Liver (tissue), 8 donors: ENCODE measurements at regions not wholly inside any gene's neighbourhood (a gene's known extent, or its start where the extent isn't known, plus 50 kb on each side); places are given as distances from the start of the nearest gene placed in this dataset.

Experiments used
- DNase-seq: peaks from one replicate; pipeline ENCODE4 v3.0.0-alpha.2; 2017; ENCODE audit warnings: low spot score
- H3K27ac ChIP-seq, 2 donors: one replicate each; pipeline ENCODE4 v1.7.0; 2013; ENCODE audit warnings: inconsistent platforms in 2 of 2, low read length in 2 of 2, control low read depth in 1 of 2, low read depth in 1 of 2, mild to moderate bottlenecking in 1 of 2
- H3K27me3 ChIP-seq, 4 donors: one replicate each; pipeline versions ENCODE4 v1.6.1 to v1.7.0; 2013; ENCODE audit warnings: low read length in 3 of 4, inconsistent platforms in 1 of 4, mild to moderate bottlenecking in 1 of 4, moderate library complexity in 1 of 4; ENCODE audit not compliant: control insufficient read depth in 4 of 4, insufficient read depth in 4 of 4
- H3K36me3 ChIP-seq, 4 donors: one replicate each; pipeline versions ENCODE4 v1.6.1 to v1.7.0; 2013; ENCODE audit warnings: low read length in 3 of 4, mild to moderate bottlenecking in 3 of 4, low read depth in 1 of 4, moderate library complexity in 1 of 4; ENCODE audit not compliant: control insufficient read depth in 4 of 4, insufficient read depth in 3 of 4
- H3K4me1 ChIP-seq, 4 donors: one replicate each; pipeline versions ENCODE4 v1.6.1 to v1.7.0; 2013; ENCODE audit warnings: low read length in 3 of 4, mild to moderate bottlenecking in 3 of 4, moderate library complexity in 1 of 4; ENCODE audit not compliant: control insufficient read depth in 4 of 4, insufficient read depth in 4 of 4
- H3K4me3 ChIP-seq, 3 donors: one replicate each; pipeline versions ENCODE4 v1.6.1 to v1.7.0; 2013; ENCODE audit warnings: low read length in 3 of 3, control low read depth in 1 of 3, low read depth in 1 of 3, mild to moderate bottlenecking in 1 of 3
- H3K9ac ChIP-seq, 2 donors: one replicate each; pipeline ENCODE4 v1.7.0; 2013; ENCODE audit warnings: low read length in 2 of 2, mild to moderate bottlenecking in 2 of 2, moderate library complexity in 2 of 2, control low read depth in 1 of 2, low read depth in 1 of 2
- H3K9me3 ChIP-seq, 4 donors: one replicate each; pipeline versions ENCODE4 v1.6.1 to v1.7.0; 2013; ENCODE audit warnings: low read length in 3 of 4; ENCODE audit not compliant: control insufficient read depth in 4 of 4
- CTCF ChIP-seq: fragments of 150-350 bp; IDR thresholded peaks from 2 replicates; pipeline ENCODE4 v1.5.1; 2017; ENCODE audit warnings: improper control_type of control experiment, low read depth, low read length; ENCODE audit not compliant: missing input control
- EGR1 ChIP-seq, 2 donors: IDR thresholded peaks; 2 replicates each; pipeline ENCODE4 v1.6.1; 2016 to 2018; ENCODE audit warnings: antibody characterized with exemption in 2 of 2, low read depth in 2 of 2
- FOXA1 ChIP-seq: IDR thresholded peaks from 2 replicates; pipeline ENCODE4 v1.6.1; 2016; ENCODE audit warnings: antibody characterized with exemption
- FOXA2 ChIP-seq: IDR thresholded peaks from 2 replicates; pipeline ENCODE4 v1.6.1; 2016; ENCODE audit warnings: antibody characterized with exemption
- GABPA ChIP-seq, 2 donors: IDR thresholded peaks in 1 of 2; conservative IDR thresholded peaks in 1 of 2; 2 replicates each; pipeline ENCODE4 v1.6.1; 2016; ENCODE audit warnings: antibody characterized with exemption in 2 of 2, mild to moderate bottlenecking in 1 of 2, moderate library complexity in 1 of 2
- HNF4A ChIP-seq, 2 donors: conservative IDR thresholded peaks; 2 replicates each; pipeline ENCODE4 v1.6.1; 2016; ENCODE audit warnings: antibody characterized with exemption in 2 of 2, mild to moderate bottlenecking in 2 of 2
- HNF4G ChIP-seq: IDR thresholded peaks from 2 replicates; pipeline ENCODE4 v1.6.1; 2016; ENCODE audit warnings: antibody characterized with exemption
- JUND ChIP-seq, 2 donors: IDR thresholded peaks; 2 replicates each; pipeline ENCODE4 v1.6.1; 2016; ENCODE audit warnings: antibody characterized with exemption in 2 of 2
- NR2F2 ChIP-seq: IDR thresholded peaks from 2 replicates; pipeline ENCODE4 v1.6.1; 2016; ENCODE audit warnings: antibody characterized with exemption
- RAD21 ChIP-seq, 2 donors: IDR thresholded peaks; 2 replicates each; pipeline ENCODE4 v1.6.1; 2016; ENCODE audit warnings: antibody characterized with exemption in 2 of 2, mild to moderate bottlenecking in 2 of 2
- REST ChIP-seq: IDR thresholded peaks from 2 replicates; pipeline ENCODE4 v1.6.1; 2016; ENCODE audit warnings: antibody characterized with exemption, mild to moderate bottlenecking
- RXRA ChIP-seq, 2 donors: IDR thresholded peaks; 2 replicates each; pipeline ENCODE4 v1.6.1; 2017 to 2018; ENCODE audit warnings: antibody characterized with exemption in 2 of 2, mild to moderate bottlenecking in 1 of 2
- SP1 ChIP-seq: IDR thresholded peaks from 2 replicates; pipeline ENCODE4 v1.6.1; 2018; ENCODE audit warnings: antibody characterized with exemption, mild to moderate bottlenecking
- TAF1 ChIP-seq: conservative IDR thresholded peaks from 2 replicates; pipeline ENCODE4 v1.6.1; 2016; ENCODE audit warnings: antibody characterized with exemption, mild to moderate bottlenecking
- YY1 ChIP-seq: IDR thresholded peaks from 2 replicates; pipeline ENCODE4 v1.6.1; 2016; ENCODE audit warnings: antibody characterized with exemption, mild to moderate bottlenecking
- WGBS: extraction: QIAGEN DNeasy Blood & Tissue Kit; methylation state at CpG from one replicate; pipeline ENCODE4 v1.1.7; 2013; 5-methylcytosine and 5-hydroxymethylcytosine counted together
- TF ChIP-seq, protein P1 (sequence below): IDR thresholded peaks from 2 replicates; pipeline ENCODE4 v1.6.1; 2016; ENCODE audit warnings: antibody characterized with exemption
- TF ChIP-seq, protein P2 (sequence below): IDR thresholded peaks from 2 replicates; pipeline ENCODE4 v1.6.1; 2016; ENCODE audit warnings: antibody characterized with exemption
- TF ChIP-seq, protein P3 (sequence below): IDR thresholded peaks from 2 replicates; pipeline ENCODE4 v1.6.1; 2016; ENCODE audit warnings: antibody characterized with exemption
- donor health status: healthy.
- donor health status: healthy.
- donor health status: healthy.
- donor health status: healthy.
- donor health status: healthy.

GRCh38 chr11:28999620-29000019 lies 891.4 kb downstream of the METTL15 start:
- Histone ChIP-seq H3K36me3 (no peaks in the 10 kb centered on the region), H3K4me1 (no peaks in the 10 kb centered on the region), H3K4me3 (no peak overlapping the region), H3K27me3 (no peaks in the 10 kb centered on the region), H3K27ac (no peak overlapping the region), H3K9me3 (no peaks in the 10 kb centered on the region), H3K9ac (no peak overlapping the region)
- no peak for DNase-seq
- WGBS = 88% methylated on average over 1 of the region's 1 CpG
- TF ChIP-seq JUND (IDR thresholded peaks at IDR 0.05) = no peak
- no peak for TF ChIP-seq EGR1 (IDR thresholded peaks at IDR 0.05; ENCODE audit: low read depth in 2 of 2)
- TF ChIP-seq RAD21 (IDR thresholded peaks at IDR 0.05) = no peak
- no peak for TF ChIP-seq REST
- TF ChIP-seq NR2F2 = no peak
- TF ChIP-seq, protein P1, sequence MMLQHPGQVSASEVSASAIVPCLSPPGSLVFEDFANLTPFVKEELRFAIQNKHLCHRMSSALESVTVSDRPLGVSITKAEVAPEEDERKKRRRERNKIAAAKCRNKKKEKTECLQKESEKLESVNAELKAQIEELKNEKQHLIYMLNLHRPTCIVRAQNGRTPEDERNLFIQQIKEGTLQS = no peak
- TF ChIP-seq GABPA (IDR thresholded peaks at IDR 0.05 in 1 of 2, conservative IDR thresholded peaks at IDR 0.05 in 1 of 2) = no peak
- TF ChIP-seq, protein P2, sequence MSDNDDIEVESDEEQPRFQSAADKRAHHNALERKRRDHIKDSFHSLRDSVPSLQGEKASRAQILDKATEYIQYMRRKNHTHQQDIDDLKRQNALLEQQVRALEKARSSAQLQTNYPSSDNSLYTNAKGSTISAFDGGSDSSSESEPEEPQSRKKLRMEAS = no peak
- TF ChIP-seq CTCF = no peak
- TF ChIP-seq, protein P3, sequence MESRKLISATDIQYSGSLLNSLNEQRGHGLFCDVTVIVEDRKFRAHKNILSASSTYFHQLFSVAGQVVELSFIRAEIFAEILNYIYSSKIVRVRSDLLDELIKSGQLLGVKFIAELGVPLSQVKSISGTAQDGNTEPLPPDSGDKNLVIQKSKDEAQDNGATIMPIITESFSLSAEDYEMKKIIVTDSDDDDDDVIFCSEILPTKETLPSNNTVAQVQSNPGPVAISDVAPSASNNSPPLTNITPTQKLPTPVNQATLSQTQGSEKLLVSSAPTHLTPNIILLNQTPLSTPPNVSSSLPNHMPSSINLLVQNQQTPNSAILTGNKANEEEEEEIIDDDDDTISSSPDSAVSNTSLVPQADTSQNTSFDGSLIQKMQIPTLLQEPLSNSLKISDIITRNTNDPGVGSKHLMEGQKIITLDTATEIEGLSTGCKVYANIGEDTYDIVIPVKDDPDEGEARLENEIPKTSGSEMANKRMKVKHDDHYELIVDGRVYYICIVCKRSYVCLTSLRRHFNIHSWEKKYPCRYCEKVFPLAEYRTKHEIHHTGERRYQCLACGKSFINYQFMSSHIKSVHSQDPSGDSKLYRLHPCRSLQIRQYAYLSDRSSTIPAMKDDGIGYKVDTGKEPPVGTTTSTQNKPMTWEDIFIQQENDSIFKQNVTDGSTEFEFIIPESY = no peak
- no peak for TF ChIP-seq TAF1
- no peak for TF ChIP-seq FOXA1
- TF ChIP-seq FOXA2 = no peak
- TF ChIP-seq HNF4G = no peak
- TF ChIP-seq HNF4A (conservative IDR thresholded peaks at IDR 0.05) = no peak
- no peak for TF ChIP-seq SP1
- TF ChIP-seq RXRA (IDR thresholded peaks at IDR 0.05) = no peak
- TF ChIP-seq YY1 = no peak
